ENCODE measurements at regions not wholly inside any gene's neighbourhood (a gene's known extent, or its start where the extent isn't known, plus 50 kb on each side); places are given as distances from the start of the nearest gene placed in this dataset.

DNA sequence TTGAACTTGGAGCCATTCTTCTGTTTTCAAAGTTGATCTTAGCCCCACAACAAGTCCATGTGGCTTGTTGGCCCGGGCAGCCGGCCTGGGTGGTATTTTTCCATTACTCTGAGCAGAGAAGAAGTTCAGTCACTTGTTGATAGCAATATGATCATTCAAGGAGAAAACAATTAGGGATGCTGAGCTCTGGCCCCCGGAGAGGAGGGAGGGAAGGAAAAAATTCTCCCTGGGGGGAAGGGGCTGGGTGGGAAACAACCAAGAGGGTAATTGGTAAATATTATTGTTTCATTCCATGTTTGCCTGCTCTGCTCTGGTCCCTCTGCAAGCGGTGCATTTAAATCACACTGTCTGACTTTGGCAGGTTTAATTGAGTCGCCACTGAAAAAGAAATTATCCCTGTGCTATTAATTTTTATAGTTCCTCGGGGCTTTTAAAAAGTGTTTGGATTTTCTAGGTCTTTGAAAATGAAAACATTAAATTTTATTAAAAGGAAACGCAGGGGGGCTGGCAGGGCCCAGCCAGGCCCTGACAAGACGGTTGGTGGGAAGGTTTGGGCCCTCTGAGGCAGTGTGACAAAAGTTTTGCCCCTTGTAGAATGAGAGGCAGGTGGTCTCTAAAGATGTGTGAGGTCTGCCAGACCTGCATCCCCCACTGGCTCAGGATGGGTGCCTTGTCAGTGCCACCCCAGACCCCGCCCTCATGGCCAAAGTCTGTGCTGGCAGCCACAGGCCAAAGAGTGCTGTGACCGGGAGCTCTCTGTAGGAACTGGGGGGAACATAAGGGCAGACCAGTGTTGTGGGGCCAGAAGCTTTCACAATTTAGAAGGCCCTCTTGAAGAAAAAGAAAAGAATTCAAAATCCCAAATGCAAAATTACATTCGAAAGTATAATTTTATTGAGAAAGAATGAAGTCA lies 52.5 kb upstream of the SLC14A2 start:
- DNase-seq (ENCODE audit: extremely low read depth in 1 of 11, low read depth in 9 of 11, low spot score in 4 of 11): peak in 5 of 11 donors; percentile 31 to 77 (median 57)

DNA sequence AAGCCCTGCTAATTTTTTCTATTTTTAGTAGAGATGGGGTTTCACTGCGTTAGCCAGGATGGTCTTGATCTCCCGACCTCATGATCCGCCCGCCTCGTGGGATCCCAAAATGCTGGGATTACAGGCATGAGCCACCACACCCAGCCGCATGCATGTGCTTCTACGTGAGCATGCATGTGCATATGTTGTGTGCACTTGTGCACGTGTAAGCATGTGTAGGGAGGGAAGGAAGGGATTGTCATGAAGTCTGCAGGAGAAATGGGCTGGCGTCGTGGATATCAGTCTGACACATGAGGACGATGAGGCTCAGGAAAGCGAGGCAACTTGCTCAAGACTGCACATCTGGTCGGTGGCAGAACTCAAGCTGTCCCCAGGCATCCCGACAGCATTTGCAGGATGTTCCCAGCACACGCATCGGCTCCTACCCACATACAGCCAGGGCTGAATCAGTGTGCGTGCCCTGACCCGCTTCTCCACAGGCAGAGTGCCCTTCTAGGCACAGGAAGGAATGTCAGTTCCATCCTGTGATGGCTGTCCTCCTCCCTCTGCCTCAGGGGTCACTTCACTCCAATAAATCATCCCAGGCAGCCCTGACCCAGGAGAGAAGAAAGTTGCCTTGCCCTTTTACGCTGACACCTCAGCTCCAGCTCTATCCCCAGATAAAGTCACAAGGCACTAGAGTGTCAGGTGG lies 49.9 kb upstream of the SLC14A2 start:
- DNase-seq (ENCODE audit: extremely low read depth in 1 of 11, low read depth in 9 of 11, low spot score in 4 of 11): peak in 3 of 11 donors; percentile 34 to 58 (median 51)

Measured in renal cortex interstitium (tissue), 11 donors.